HCT116 (cell line): ENCODE measurements at regions not wholly inside any gene's neighbourhood (a gene's known extent, or its start where the extent isn't known, plus 50 kb on each side); places are given as distances from the start of the nearest gene placed in this dataset.

Experiments used
- ATAC-seq: fragments of 200-7000 bp; cut with Tn5 transposase; 2 replicates; pipeline ENCODE4 v1.9.1; 2020; ENCODE audit warnings: mild to moderate bottlenecking, moderate library complexity
- BruUV-seq: library from RNA; stranded (reverse); fragments of 400-500 nt; replicated peaks from 2 replicates; lab custom pipeline; 2021; lab: Mats Ljungman, UMichigan
- CTCF ChIA-PET: fragments of 300-600 bp; sonication (Branson Sonifier 250); formaldehyde crosslinking; loops from one replicate; lab custom pipeline; 2021; ENCODE audit warnings: antibody characterized with exemption; lab: Charles Lee
- POLR2A ChIA-PET: fragments of 300-600, 350-600 bp; sonication (Branson Sonifier 250); formaldehyde crosslinking; loops from one replicate; lab custom pipeline; 2021; ENCODE audit warnings: antibody characterized with exemption; lab: Charles Lee
- RAD21 ChIA-PET, 2 experiments: fragments of 300-600 bp; sonication (Branson Sonifier 250); formaldehyde crosslinking; loops; one replicate each; lab custom pipeline; 2023; ENCODE audit warnings: low total read pairs in 2 of 2; ENCODE audit not compliant: uncharacterized antibody in 2 of 2, unreplicated experiment in 2 of 2, low non-redundant PET in 1 of 2; lab: Charles Lee
- DNase-seq: peaks from one replicate; pipeline ENCODE4 v3.0.0-alpha.2; 2010; ENCODE audit warnings: low read depth, low spot score
- H2AFZ ChIP-seq: fragments of 200-600 bp; shearing (Covaris generic), sonication (generic); 2 replicates; pipeline ENCODE4 v1.6.1; 2017; ENCODE audit warnings: low read depth, mixed run types, mixed read lengths, antibody characterized with exemption, low read length; ENCODE audit not compliant: poor library complexity, severe bottlenecking
- H3K27ac ChIP-seq: 2 replicates; pipeline ENCODE4 v1.5.1; 2012; ENCODE audit warnings: low read depth, low read length
- H3K27me3 ChIP-seq: fragments of 200-600 bp; sonication (generic); 2 replicates; pipeline ENCODE4 v1.6.1; 2016; ENCODE audit warnings: mixed run types, low read length, mixed read lengths; ENCODE audit not compliant: insufficient read depth
- H3K36me3 ChIP-seq, 2 experiments: fragments of 200-500 bp in 1 of 2; fragments of 200-600 bp in 1 of 2; sonication (Bioruptor generic) in 1 of 2; sonication (generic) in 1 of 2; 2 replicates each; pipeline versions ENCODE4 v1.5.1 to v1.6.1; 2014 to 2016; ENCODE audit warnings: low read length in 2 of 2, inconsistent platforms in 1 of 2, mixed read lengths in 1 of 2, mixed run types in 1 of 2; ENCODE audit not compliant: insufficient read depth in 2 of 2, control insufficient read depth in 1 of 2
- H3K4me1 ChIP-seq, 2 experiments: fragments of 200-600 bp in 1 of 2; sonication (generic) in 1 of 2; 2 replicates each; pipeline versions ENCODE4 v1.5.1 to v1.6.1; 2012 to 2017; ENCODE audit warnings: low read length in 2 of 2, inconsistent platforms in 1 of 2, mild to moderate bottlenecking in 1 of 2, mixed read lengths in 1 of 2, mixed run types in 1 of 2, moderate library complexity in 1 of 2; ENCODE audit not compliant: insufficient read depth in 2 of 2, control insufficient read depth in 1 of 2
- H3K4me2 ChIP-seq: fragments of 200-600 bp; sonication (generic); 2 replicates; pipeline ENCODE4 v1.6.1; 2017; ENCODE audit warnings: mixed run types, low read length, mixed read lengths
- H3K4me3 ChIP-seq, 2 experiments: fragments of 200-600 bp in 1 of 2; sonication (generic) in 1 of 2; replicated peaks in 1 of 2; 2 replicates each; pipeline ENCODE4 v1.5.1; 2011 to 2016; ENCODE audit warnings: low read length in 2 of 2, control low read depth in 1 of 2, low read depth in 1 of 2, mild to moderate bottlenecking in 1 of 2, mixed read lengths in 1 of 2, mixed run types in 1 of 2
- H3K79me2 ChIP-seq: fragments of 200-600 bp; sonication (generic); 2 replicates; pipeline ENCODE4 v1.6.1; 2017; ENCODE audit warnings: mild to moderate bottlenecking, mixed run types, low read length, moderate library complexity, mixed read lengths; ENCODE audit not compliant: insufficient read depth
- H3K9ac ChIP-seq: fragments of 200-600 bp; sonication (generic); 2 replicates; pipeline ENCODE4 v1.6.1; 2016; ENCODE audit warnings: low read length, mixed read lengths
- H3K9me2 ChIP-seq: fragments of 200-600 bp; sonication (generic), shearing (Covaris generic); 2 replicates; pipeline ENCODE4 v1.6.1; 2017; ENCODE audit warnings: mixed run types, mild to moderate bottlenecking, moderate library complexity; ENCODE audit not compliant: insufficient read depth
- H3K9me3 ChIP-seq, 2 experiments: fragments of 200-500 bp in 1 of 2; fragments of 200-600 bp in 1 of 2; sonication (Bioruptor generic) in 1 of 2; sonication (generic) in 1 of 2; 2 replicates each; pipeline ENCODE4 v1.6.1; 2014 to 2017; ENCODE audit warnings: low read length in 2 of 2, mixed read lengths in 2 of 2, inconsistent platforms in 1 of 2, low read depth in 1 of 2, mild to moderate bottlenecking in 1 of 2, mixed run types in 1 of 2, moderate library complexity in 1 of 2; ENCODE audit not compliant: control insufficient read depth in 1 of 2, insufficient read depth in 1 of 2
- H4K20me1 ChIP-seq: fragments of 200-600 bp; sonication (generic), shearing (Covaris generic); 2 replicates; pipeline ENCODE4 v1.6.1; 2017; ENCODE audit warnings: mixed run types, mild to moderate bottlenecking, moderate library complexity; ENCODE audit not compliant: insufficient read depth
- CBX3 ChIP-seq: IDR thresholded peaks from 2 replicates; pipeline ENCODE4 v1.6.1; 2012; ENCODE audit warnings: low read depth
- EGR1 ChIP-seq: IDR thresholded peaks from 2 replicates; pipeline ENCODE4 v1.6.1; 2012; ENCODE audit warnings: low read depth
- ELF1 ChIP-seq: IDR thresholded peaks from 2 replicates; pipeline ENCODE4 v1.6.1; 2012; ENCODE audit warnings: low read depth, borderline replicate concordance
- JUND ChIP-seq: IDR thresholded peaks from 2 replicates; pipeline ENCODE4 v1.6.1; 2012
- POLR2A ChIP-seq: IDR thresholded peaks from 2 replicates; pipeline ENCODE4 v1.7.0; 2011; ENCODE audit warnings: borderline replicate concordance; ENCODE audit not compliant: insufficient read depth, insufficient read length; ENCODE audit errors: extremely low read depth
- RAD21 ChIP-seq: IDR thresholded peaks from 2 replicates; pipeline ENCODE4 v1.6.1; 2012; ENCODE audit warnings: low read depth, mild to moderate bottlenecking
- SIN3A ChIP-seq: IDR thresholded peaks from 2 replicates; pipeline ENCODE4 v1.6.1; 2012; ENCODE audit warnings: low read depth
- SP1 ChIP-seq: IDR thresholded peaks from 2 replicates; pipeline ENCODE4 v1.6.1; 2012; ENCODE audit warnings: low read depth
- SRF ChIP-seq: IDR thresholded peaks from 2 replicates; pipeline ENCODE4 v1.6.1; 2012; ENCODE audit warnings: low read depth
- intact Hi-C: fragments of 100-400 bp; cut with micrococcal nuclease; formaldehyde crosslinking; loops from 2 replicates; pipeline ENCODE4 v1.10.0; 2022
- TF ChIP-seq, protein P1 (sequence below): IDR thresholded peaks from 2 replicates; pipeline ENCODE4 v1.6.1; 2012
- TF ChIP-seq, protein P2 (sequence below), 3 experiments: fragments of 200-600 bp in 1 of 3; sonication (generic) in 1 of 3; IDR thresholded peaks in 2 of 3; conservative IDR thresholded peaks in 1 of 3; 2 replicates each; pipeline ENCODE4 v1.5.1; 2012 to 2017; ENCODE audit warnings: low read depth in 2 of 3, low read length in 2 of 3, antibody characterized with exemption in 1 of 3, borderline replicate concordance in 1 of 3, control low read depth in 1 of 3, mild to moderate bottlenecking in 1 of 3, mixed read lengths in 1 of 3, mixed run types in 1 of 3, moderate library complexity in 1 of 3; ENCODE audit not compliant: insufficient read depth in 1 of 3

DNA sequence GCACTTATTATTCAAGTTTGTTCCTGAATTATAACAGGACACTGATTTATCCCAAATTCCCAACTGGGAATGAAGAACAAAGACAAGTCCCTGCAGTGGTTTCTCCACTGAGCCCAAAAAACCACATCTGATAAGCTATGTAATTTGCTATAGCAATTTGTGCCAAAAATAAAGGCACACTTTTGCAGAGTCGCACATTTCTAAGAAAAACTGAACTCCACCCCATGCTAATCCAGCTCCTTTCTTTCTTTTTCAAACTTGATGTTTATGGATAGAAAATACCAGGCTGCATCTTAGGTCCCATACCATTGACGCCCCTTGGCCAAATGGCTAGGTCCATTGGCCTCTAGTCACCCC lies 170.2 kb upstream of the CITED2 start (continued):
- no peak for TF ChIP-seq JUND
- TF ChIP-seq RAD21 = no peak
- TF ChIP-seq SP1 = no peak
- TF ChIP-seq POLR2A = no peak
- TF ChIP-seq, all 23 proteins: peak for 0

DNA sequence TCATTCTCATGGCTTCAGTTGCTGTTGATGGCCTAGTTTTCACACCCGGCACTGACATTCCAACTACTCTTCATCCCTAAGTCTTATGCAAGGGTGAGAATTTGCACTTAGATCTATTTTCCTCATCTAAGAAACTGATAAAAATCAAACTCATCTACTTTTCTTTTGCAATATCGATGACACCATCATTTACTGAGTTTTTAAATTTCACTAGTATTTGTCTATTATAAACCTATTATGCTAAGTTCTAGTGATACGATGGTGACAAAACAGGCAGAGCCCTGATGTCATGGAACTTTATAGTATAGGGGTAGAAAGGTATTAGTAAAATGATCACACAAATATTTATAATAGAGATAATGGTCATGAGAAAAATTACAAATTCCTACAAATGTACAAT lies 167.9 kb upstream of the CITED2 start:
- Histone ChIP-seq H3K79me2 (no peaks in the 10 kb centered on the region), H3K4me3 (no peak overlapping the region), H4K20me1 (no peaks in the 10 kb centered on the region), H3K9me2 (no peaks in the 10 kb centered on the region), H3K4me1 (peaks cover 5 to 17% of the 10 kb centered on the region in 2 experiments; a peak in 3 of 4 replicates), H2AFZ (no peak overlapping the region), H3K27me3 (no peaks in the 10 kb centered on the region), H3K4me2 (no peak overlapping the region), H3K9ac (no peak overlapping the region), H3K27ac (no peak overlapping the region), H3K36me3 (no peaks in the 10 kb centered on the region), H3K9me3 (no peaks in the 10 kb centered on the region)
- intact Hi-C loops = no loop called here
- DNase-seq (no peak), ATAC-seq (no peak)
- RAD21 ChIA-PET = no interaction called here
- no peak for TF ChIP-seq JUND
- no peak for TF ChIP-seq SIN3A
- TF ChIP-seq POLR2A = no peak
- no peak for TF ChIP-seq CBX3
- TF ChIP-seq, protein P1, sequence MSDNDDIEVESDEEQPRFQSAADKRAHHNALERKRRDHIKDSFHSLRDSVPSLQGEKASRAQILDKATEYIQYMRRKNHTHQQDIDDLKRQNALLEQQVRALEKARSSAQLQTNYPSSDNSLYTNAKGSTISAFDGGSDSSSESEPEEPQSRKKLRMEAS = no peak
- TF ChIP-seq, protein P2, sequence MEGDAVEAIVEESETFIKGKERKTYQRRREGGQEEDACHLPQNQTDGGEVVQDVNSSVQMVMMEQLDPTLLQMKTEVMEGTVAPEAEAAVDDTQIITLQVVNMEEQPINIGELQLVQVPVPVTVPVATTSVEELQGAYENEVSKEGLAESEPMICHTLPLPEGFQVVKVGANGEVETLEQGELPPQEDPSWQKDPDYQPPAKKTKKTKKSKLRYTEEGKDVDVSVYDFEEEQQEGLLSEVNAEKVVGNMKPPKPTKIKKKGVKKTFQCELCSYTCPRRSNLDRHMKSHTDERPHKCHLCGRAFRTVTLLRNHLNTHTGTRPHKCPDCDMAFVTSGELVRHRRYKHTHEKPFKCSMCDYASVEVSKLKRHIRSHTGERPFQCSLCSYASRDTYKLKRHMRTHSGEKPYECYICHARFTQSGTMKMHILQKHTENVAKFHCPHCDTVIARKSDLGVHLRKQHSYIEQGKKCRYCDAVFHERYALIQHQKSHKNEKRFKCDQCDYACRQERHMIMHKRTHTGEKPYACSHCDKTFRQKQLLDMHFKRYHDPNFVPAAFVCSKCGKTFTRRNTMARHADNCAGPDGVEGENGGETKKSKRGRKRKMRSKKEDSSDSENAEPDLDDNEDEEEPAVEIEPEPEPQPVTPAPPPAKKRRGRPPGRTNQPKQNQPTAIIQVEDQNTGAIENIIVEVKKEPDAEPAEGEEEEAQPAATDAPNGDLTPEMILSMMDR (IDR thresholded peaks at IDR 0.05 in 2 of 3, conservative IDR thresholded peaks at IDR 0.05 in 1 of 3; ENCODE audit: borderline replicate concordance in 1 of 3, insufficient read depth in 1 of 3, low read depth in 2 of 3, low read length in 2 of 3) = no peak
- TF ChIP-seq ELF1 = no peak
- no peak for TF ChIP-seq SP1
- TF ChIP-seq EGR1 = no peak
- no peak for TF ChIP-seq SRF
- BruUV-seq = no TSS peak
- CTCF ChIA-PET = no interaction called here
- POLR2A ChIA-PET = interaction anchor here (0.8 kb wide), 1 partner anchor 167 kb away, joined by 3 read pairs; no protein-coding TSS in a partner anchor
